ENCODE measurements at regions not wholly inside any gene's neighbourhood (a gene's known extent, or its start where the extent isn't known, plus 50 kb on each side); places are given as distances from the start of the nearest gene placed in this dataset.

DNA sequence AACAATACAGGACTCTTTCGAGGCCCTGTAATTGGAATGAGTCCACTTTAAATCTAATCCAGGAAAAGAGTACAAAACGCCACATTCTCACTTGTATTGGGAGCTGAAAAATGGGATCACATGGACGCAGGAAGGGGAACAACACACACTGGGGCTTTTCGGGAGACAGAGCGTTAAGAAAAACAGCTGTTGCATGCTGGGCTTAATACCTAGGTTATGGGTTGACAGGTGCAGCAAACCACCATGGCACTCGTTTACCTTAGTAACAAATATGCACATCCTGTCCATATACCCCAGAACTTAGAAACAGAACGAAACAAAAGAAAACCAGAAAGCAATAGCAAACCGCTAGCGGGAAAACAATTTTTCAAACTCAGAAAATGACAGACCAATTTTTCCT, 1532.7 kb upstream of the TPTE start:
- TF ChIP-seq EP300 (IDR thresholded peaks at IDR 0.05; ENCODE audit: borderline replicate concordance in 1 of 2, low read depth in 1 of 2, low read length in 1 of 2) (no peak), POLR2AphosphoS5 (IDR thresholded peaks at IDR 0.05; ENCODE audit: low read depth, low read length) (no peak)
- TF ChIP-seq, protein P1, sequence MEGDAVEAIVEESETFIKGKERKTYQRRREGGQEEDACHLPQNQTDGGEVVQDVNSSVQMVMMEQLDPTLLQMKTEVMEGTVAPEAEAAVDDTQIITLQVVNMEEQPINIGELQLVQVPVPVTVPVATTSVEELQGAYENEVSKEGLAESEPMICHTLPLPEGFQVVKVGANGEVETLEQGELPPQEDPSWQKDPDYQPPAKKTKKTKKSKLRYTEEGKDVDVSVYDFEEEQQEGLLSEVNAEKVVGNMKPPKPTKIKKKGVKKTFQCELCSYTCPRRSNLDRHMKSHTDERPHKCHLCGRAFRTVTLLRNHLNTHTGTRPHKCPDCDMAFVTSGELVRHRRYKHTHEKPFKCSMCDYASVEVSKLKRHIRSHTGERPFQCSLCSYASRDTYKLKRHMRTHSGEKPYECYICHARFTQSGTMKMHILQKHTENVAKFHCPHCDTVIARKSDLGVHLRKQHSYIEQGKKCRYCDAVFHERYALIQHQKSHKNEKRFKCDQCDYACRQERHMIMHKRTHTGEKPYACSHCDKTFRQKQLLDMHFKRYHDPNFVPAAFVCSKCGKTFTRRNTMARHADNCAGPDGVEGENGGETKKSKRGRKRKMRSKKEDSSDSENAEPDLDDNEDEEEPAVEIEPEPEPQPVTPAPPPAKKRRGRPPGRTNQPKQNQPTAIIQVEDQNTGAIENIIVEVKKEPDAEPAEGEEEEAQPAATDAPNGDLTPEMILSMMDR (IDR thresholded peaks at IDR 0.05), result no peak
- TF ChIP-seq, protein P2, sequence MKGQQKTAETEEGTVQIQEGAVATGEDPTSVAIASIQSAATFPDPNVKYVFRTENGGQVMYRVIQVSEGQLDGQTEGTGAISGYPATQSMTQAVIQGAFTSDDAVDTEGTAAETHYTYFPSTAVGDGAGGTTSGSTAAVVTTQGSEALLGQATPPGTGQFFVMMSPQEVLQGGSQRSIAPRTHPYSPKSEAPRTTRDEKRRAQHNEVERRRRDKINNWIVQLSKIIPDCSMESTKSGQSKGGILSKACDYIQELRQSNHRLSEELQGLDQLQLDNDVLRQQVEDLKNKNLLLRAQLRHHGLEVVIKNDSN (IDR thresholded peaks at IDR 0.05; ENCODE audit: borderline replicate concordance, low read depth), result no peak
- TF ChIP-seq, protein P3, sequence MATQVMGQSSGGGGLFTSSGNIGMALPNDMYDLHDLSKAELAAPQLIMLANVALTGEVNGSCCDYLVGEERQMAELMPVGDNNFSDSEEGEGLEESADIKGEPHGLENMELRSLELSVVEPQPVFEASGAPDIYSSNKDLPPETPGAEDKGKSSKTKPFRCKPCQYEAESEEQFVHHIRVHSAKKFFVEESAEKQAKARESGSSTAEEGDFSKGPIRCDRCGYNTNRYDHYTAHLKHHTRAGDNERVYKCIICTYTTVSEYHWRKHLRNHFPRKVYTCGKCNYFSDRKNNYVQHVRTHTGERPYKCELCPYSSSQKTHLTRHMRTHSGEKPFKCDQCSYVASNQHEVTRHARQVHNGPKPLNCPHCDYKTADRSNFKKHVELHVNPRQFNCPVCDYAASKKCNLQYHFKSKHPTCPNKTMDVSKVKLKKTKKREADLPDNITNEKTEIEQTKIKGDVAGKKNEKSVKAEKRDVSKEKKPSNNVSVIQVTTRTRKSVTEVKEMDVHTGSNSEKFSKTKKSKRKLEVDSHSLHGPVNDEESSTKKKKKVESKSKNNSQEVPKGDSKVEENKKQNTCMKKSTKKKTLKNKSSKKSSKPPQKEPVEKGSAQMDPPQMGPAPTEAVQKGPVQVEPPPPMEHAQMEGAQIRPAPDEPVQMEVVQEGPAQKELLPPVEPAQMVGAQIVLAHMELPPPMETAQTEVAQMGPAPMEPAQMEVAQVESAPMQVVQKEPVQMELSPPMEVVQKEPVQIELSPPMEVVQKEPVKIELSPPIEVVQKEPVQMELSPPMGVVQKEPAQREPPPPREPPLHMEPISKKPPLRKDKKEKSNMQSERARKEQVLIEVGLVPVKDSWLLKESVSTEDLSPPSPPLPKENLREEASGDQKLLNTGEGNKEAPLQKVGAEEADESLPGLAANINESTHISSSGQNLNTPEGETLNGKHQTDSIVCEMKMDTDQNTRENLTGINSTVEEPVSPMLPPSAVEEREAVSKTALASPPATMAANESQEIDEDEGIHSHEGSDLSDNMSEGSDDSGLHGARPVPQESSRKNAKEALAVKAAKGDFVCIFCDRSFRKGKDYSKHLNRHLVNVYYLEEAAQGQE (IDR thresholded peaks at IDR 0.05; ENCODE audit: low read depth, low read length), result no peak

Data from SK-N-SH (cell line).